SKM-1 treated with dmso at 0.1 percent for 144 hours (cell line): ENCODE measurements at regions not wholly inside any gene's neighbourhood (a gene's known extent, or its start where the extent isn't known, plus 50 kb on each side); places are given as distances from the start of the nearest gene placed in this dataset.

ENCODE experiments used
- DNase-seq: peaks from one replicate; lab custom pipeline; 2025; ENCODE audit not compliant: unreplicated experiment; lab: John Stamatoyannopoulos, UW

DNA sequence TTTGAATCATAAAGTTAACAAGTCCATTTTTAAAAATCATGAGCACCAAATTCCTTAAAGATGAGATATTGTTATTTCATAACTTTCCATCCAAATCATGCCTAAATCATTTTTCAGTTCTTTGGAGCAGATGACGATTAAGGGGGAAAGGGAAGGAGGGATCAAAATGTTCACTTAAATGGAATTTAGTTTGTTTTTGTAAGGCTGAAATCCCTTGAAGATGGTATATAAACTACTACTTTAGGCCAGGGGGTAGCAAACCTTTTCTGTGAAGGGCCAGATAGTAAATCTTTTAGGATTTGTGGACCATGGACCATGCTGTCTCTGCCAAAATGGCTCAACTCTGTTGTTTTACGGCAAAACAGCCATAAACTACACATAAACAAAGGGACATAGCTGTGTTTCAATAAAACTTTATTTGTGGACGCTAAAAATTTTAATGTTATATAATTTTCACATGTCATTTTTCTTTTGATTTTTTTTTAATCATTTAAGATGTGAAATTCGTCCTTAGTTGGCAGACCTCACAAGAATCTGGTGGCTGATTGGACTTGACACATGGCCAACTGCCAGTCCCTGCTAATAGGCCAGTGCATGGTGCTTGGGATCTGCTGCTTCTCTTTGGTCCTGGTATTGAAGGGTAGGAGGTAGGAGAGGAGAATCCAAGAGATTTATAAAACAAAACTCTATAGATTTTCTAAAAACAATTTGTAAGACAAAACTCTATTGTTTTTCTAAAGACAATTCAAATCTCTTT is 52.0 kb upstream of the RTN4 start:
- DNase-seq: no peak

- DNase-seq: no peak
Measured at GRCh38 chr2:55101466-55101865, 51.2 kb upstream of the RTN4 start.

GRCh38 chr2:55099878-55100820 is 49.9 kb upstream of the RTN4 start:
- DNase-seq: peak; percentile 60
